K562 (cell line): ENCODE measurements at regions not wholly inside any gene's neighbourhood (a gene's known extent, or its start where the extent isn't known, plus 50 kb on each side); places are given as distances from the start of the nearest gene placed in this dataset.
"Not testable (repeated sequence)": the region's sequence is repeated elsewhere in the genome, so short reads cannot be mapped to it uniquely, and the experiment has no call there.

Experiments
- ILK ChIP-seq: fragments of 450-650 bp; IDR thresholded peaks from 2 replicates; pipeline ENCODE4 v1.6.1; 2016; ENCODE audit warnings: missing genetic modification characterization, low read depth, mild to moderate bottlenecking, missing compliant biosample characterization, moderate library complexity, borderline replicate concordance
- PTTG1 ChIP-seq: fragments of 450-650 bp; IDR thresholded peaks from 2 replicates; pipeline ENCODE4 v1.6.1; 2016; ENCODE audit warnings: low read depth, mild to moderate bottlenecking, missing genetic modification characterization, missing compliant biosample characterization
- TCF7 ChIP-seq: sonication (generic); IDR thresholded peaks from 2 replicates; pipeline ENCODE4 v1.6.1; 2016; ENCODE audit warnings: antibody characterized with exemption, borderline replicate concordance
- TF ChIP-seq, protein P1 (sequence below): sonication (generic); formaldehyde crosslinking; IDR thresholded peaks from 2 replicates; pipeline ENCODE4 v1.9.0; 2022; ENCODE audit warnings: mild to moderate bottlenecking, missing genetic modification reagents

GRCh38 chr1:199032479-199032878, 393.6 kb downstream of the PTPRC start:
- not testable (repeated sequence) for TF ChIP-seq TCF7; ILK (tag); PTTG1
- TF ChIP-seq, protein P1, sequence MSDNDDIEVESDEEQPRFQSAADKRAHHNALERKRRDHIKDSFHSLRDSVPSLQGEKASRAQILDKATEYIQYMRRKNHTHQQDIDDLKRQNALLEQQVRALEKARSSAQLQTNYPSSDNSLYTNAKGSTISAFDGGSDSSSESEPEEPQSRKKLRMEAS (CRISPR knock-in tag), result not testable (repeated sequence)
